Mammary epithelial cell (primary cell): ENCODE measurements at regions not wholly inside any gene's neighbourhood (a gene's known extent, or its start where the extent isn't known, plus 50 kb on each side); places are given as distances from the start of the nearest gene placed in this dataset.

ENCODE experiments used
- CTCF ChIP-seq, 2 donors: IDR thresholded peaks in 1 of 2; conservative IDR thresholded peaks in 1 of 2; 2 replicates each; pipeline ENCODE4 v1.5.1; 2011 to 2012; ENCODE audit warnings: inconsistent platforms in 2 of 2, low read length in 2 of 2, mild to moderate bottlenecking in 2 of 2, control low read depth in 1 of 2, low read depth in 1 of 2; ENCODE audit not compliant: insufficient read depth in 1 of 2; ENCODE audit errors: extremely low read depth in 1 of 2
- EZH2 ChIP-seq: IDR thresholded peaks from 2 replicates; pipeline ENCODE4 v1.6.1; 2012; ENCODE audit warnings: low read length, inconsistent platforms, borderline replicate concordance

GRCh38 chr13:40026174-40026585 is 370.7 kb downstream of the COG6 start:
- TF ChIP-seq CTCF (conservative IDR thresholded peaks at IDR 0.05 in 1 of 2, IDR thresholded peaks at IDR 0.05 in 1 of 2; ENCODE audit: extremely low read depth in 1 of 2, insufficient read depth in 1 of 2, low read depth in 1 of 2, low read length in 2 of 2) = no peak
- no peak for TF ChIP-seq EZH2
